ENCODE measurements at regions not wholly inside any gene's neighbourhood (a gene's known extent, or its start where the extent isn't known, plus 50 kb on each side); places are given as distances from the start of the nearest gene placed in this dataset.

GRCh38 chr2:129741165-129741564 is 238.3 kb upstream of the RAB6C start (continued):
- TF ChIP-seq ZNF318 (IDR thresholded peaks at IDR 0.05; ENCODE audit: borderline replicate concordance in 1 of 2, low read depth in 1 of 2) (no peak), CBX1 (IDR thresholded peaks at IDR 0.05; ENCODE audit: low read depth) (no peak), HDAC3 (IDR thresholded peaks at IDR 0.05; ENCODE audit: borderline replicate concordance, partially characterized antibody) (no peak)
